ENCODE measurements at regions not wholly inside any gene's neighbourhood (a gene's known extent, or its start where the extent isn't known, plus 50 kb on each side); places are given as distances from the start of the nearest gene placed in this dataset.

DNA sequence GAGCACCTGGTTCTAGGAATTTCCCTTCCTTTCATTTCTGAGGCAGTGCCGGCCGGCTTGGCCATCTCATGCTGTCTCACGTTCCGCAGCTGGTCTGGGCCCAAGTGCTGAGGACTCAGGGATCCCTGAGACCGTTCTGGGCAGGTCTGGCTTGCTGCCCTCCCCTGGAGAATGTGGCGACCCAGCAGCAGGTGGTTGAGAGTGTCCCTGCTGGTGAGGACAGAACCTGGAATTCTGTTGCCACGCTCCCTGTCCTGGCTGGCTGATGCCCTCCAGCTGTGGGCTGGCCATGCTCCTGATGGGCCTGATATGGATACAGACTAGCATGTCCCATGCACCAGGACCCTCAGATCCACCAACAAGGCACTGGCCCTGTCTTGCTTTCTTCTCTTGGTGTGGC is 114.0 kb upstream of the C1QTNF9B start:
- TF ChIP-seq, protein P1, sequence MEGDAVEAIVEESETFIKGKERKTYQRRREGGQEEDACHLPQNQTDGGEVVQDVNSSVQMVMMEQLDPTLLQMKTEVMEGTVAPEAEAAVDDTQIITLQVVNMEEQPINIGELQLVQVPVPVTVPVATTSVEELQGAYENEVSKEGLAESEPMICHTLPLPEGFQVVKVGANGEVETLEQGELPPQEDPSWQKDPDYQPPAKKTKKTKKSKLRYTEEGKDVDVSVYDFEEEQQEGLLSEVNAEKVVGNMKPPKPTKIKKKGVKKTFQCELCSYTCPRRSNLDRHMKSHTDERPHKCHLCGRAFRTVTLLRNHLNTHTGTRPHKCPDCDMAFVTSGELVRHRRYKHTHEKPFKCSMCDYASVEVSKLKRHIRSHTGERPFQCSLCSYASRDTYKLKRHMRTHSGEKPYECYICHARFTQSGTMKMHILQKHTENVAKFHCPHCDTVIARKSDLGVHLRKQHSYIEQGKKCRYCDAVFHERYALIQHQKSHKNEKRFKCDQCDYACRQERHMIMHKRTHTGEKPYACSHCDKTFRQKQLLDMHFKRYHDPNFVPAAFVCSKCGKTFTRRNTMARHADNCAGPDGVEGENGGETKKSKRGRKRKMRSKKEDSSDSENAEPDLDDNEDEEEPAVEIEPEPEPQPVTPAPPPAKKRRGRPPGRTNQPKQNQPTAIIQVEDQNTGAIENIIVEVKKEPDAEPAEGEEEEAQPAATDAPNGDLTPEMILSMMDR (IDR thresholded peaks at IDR 0.05; ENCODE audit: poor library complexity, severe bottlenecking) = no peak
- no peak for TF ChIP-seq EP300 (conservative IDR thresholded peaks at IDR 0.05; ENCODE audit: poor library complexity, severe bottlenecking)
- no peak for TF ChIP-seq POLR2AphosphoS5 (IDR thresholded peaks at IDR 0.05)
- no peak for TF ChIP-seq EZH2 (IDR thresholded peaks at IDR 0.05; ENCODE audit: borderline replicate concordance, insufficient read depth, low read length, poor library complexity, severe bottlenecking)
- TF ChIP-seq SMC3 (conservative IDR thresholded peaks at IDR 0.05; ENCODE audit: poor library complexity) = no peak
- TF ChIP-seq, protein P2, sequence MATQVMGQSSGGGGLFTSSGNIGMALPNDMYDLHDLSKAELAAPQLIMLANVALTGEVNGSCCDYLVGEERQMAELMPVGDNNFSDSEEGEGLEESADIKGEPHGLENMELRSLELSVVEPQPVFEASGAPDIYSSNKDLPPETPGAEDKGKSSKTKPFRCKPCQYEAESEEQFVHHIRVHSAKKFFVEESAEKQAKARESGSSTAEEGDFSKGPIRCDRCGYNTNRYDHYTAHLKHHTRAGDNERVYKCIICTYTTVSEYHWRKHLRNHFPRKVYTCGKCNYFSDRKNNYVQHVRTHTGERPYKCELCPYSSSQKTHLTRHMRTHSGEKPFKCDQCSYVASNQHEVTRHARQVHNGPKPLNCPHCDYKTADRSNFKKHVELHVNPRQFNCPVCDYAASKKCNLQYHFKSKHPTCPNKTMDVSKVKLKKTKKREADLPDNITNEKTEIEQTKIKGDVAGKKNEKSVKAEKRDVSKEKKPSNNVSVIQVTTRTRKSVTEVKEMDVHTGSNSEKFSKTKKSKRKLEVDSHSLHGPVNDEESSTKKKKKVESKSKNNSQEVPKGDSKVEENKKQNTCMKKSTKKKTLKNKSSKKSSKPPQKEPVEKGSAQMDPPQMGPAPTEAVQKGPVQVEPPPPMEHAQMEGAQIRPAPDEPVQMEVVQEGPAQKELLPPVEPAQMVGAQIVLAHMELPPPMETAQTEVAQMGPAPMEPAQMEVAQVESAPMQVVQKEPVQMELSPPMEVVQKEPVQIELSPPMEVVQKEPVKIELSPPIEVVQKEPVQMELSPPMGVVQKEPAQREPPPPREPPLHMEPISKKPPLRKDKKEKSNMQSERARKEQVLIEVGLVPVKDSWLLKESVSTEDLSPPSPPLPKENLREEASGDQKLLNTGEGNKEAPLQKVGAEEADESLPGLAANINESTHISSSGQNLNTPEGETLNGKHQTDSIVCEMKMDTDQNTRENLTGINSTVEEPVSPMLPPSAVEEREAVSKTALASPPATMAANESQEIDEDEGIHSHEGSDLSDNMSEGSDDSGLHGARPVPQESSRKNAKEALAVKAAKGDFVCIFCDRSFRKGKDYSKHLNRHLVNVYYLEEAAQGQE (IDR thresholded peaks at IDR 0.05; ENCODE audit: borderline replicate concordance) = no peak
- TF ChIP-seq TAF1 (IDR thresholded peaks at IDR 0.05; ENCODE audit: low read depth) = no peak
- TF ChIP-seq RAD21 (conservative IDR thresholded peaks at IDR 0.05) = no peak
- TF ChIP-seq MXI1 (conservative IDR thresholded peaks at IDR 0.05; ENCODE audit: poor library complexity, severe bottlenecking) = no peak

All from neural cell (in vitro differentiated cells).